PC-3 (cell line): ENCODE measurements at regions not wholly inside any gene's neighbourhood (a gene's known extent, or its start where the extent isn't known, plus 50 kb on each side); places are given as distances from the start of the nearest gene placed in this dataset.

Experiments
- ATAC-seq: fragments of 200-7000 bp; cut with Tn5 transposase; 2 replicates; pipeline ENCODE4 v1.9.1; 2020; ENCODE audit warnings: mild to moderate bottlenecking, moderate library complexity
- BruUV-seq: library from RNA; stranded (reverse); fragments of 400-500 nt; replicated peaks from 2 replicates; lab custom pipeline; 2021; lab: Mats Ljungman, UMichigan
- CTCF ChIA-PET: fragments of 300-600 bp; sonication (Branson Sonifier 250); formaldehyde crosslinking; loops from one replicate; lab custom pipeline; 2022; ENCODE audit warnings: antibody characterized with exemption; lab: Charles Lee
- POLR2A ChIA-PET: fragments of 300-600 bp; sonication (Branson Sonifier 250); formaldehyde crosslinking; loops from one replicate; lab custom pipeline; 2022; ENCODE audit warnings: antibody characterized with exemption; ENCODE audit not compliant: unreplicated experiment; lab: Charles Lee
- DNase-seq: peaks from one replicate; pipeline ENCODE4 v3.0.0-alpha.2; 2015
- H2AFZ ChIP-seq: fragments of 300-600 bp; sonication (generic); 2 replicates; pipeline ENCODE4 v1.6.0; 2016; ENCODE audit warnings: antibody characterized with exemption, low read length
- H3F3A ChIP-seq: fragments of 300-600 bp; sonication (generic); one replicate; pipeline ENCODE4 v1.6.0; 2017; ENCODE audit warnings: antibody characterized with exemption, low read length, control low read depth, mild to moderate bottlenecking; ENCODE audit not compliant: unreplicated experiment
- H3K27ac ChIP-seq: fragments of 300-600 bp; sonication (generic); 2 replicates; pipeline ENCODE4 v1.5.1; 2016; ENCODE audit warnings: mild to moderate bottlenecking, low read length
- H3K27me3 ChIP-seq: fragments of 300-600 bp; sonication (generic); 2 replicates; pipeline ENCODE4 v1.6.1; 2016; ENCODE audit warnings: low read length, mixed read lengths
- H3K36me3 ChIP-seq: fragments of 300-600 bp; sonication (generic); 2 replicates; pipeline ENCODE4 v1.6.1; 2016; ENCODE audit warnings: low read depth, mixed run types, low read length, mixed read lengths
- H3K4me1 ChIP-seq: fragments of 300-600 bp; sonication (generic); 2 replicates; pipeline ENCODE4 v1.5.1; 2016; ENCODE audit warnings: low read length; ENCODE audit not compliant: insufficient read depth
- H3K4me2 ChIP-seq: fragments of 300-600 bp; sonication (generic); 2 replicates; pipeline ENCODE4 v1.6.0; 2016; ENCODE audit warnings: low read length
- H3K4me3 ChIP-seq: fragments of 300-600 bp; sonication (generic); 2 replicates; pipeline ENCODE4 v1.5.1; 2016; ENCODE audit warnings: mild to moderate bottlenecking, low read length, mixed read lengths
- H3K79me2 ChIP-seq: fragments of 300-600 bp; sonication (generic); 2 replicates; pipeline ENCODE4 v1.6.1; 2017; ENCODE audit warnings: low read length, mixed read lengths
- H3K9ac ChIP-seq: fragments of 300-600 bp; sonication (generic); 2 replicates; pipeline ENCODE4 v1.6.0; 2016; ENCODE audit warnings: mild to moderate bottlenecking, low read length
- H3K9me2 ChIP-seq: fragments of 300-600 bp; sonication (generic); replicated peaks from 2 replicates; pipeline ENCODE4 v1.6.1; 2016; ENCODE audit warnings: mixed run types, low read length, mixed read lengths
- H3K9me3 ChIP-seq: fragments of 300-600 bp; sonication (generic); 2 replicates; pipeline ENCODE4 v1.6.1; 2016; ENCODE audit warnings: low read length, mixed read lengths
- H4K20me1 ChIP-seq: fragments of 300-600 bp; sonication (generic); 2 replicates; pipeline ENCODE4 v1.6.1; 2016; ENCODE audit warnings: low read length, mixed read lengths
- CTCF ChIP-seq: fragments of 300-600 bp; sonication (generic); conservative IDR thresholded peaks from 2 replicates; pipeline ENCODE4 v1.5.1; 2017; ENCODE audit warnings: antibody characterized with exemption, low read depth, mild to moderate bottlenecking, low read length
- EZH2 ChIP-seq: fragments of 300-600 bp; sonication (generic); IDR thresholded peaks from one replicate; pipeline ENCODE4 v1.6.1; 2017; ENCODE audit warnings: antibody characterized with exemption, mild to moderate bottlenecking, low read length; ENCODE audit not compliant: unreplicated experiment
- EZH2phosphoT487 ChIP-seq: fragments of 300-600 bp; sonication (generic); IDR thresholded peaks from 2 replicates; pipeline ENCODE4 v1.6.1; 2018; ENCODE audit warnings: mild to moderate bottlenecking, antibody characterized with exemption, low read length, borderline replicate concordance
- intact Hi-C: fragments of 100-400 bp; cut with micrococcal nuclease; formaldehyde crosslinking; loops from 2 replicates; pipeline ENCODE4 v1.9.0; 2023

GRCh38 chr7:23892019-23892418, 182.0 kb downstream of the STK31 start:
- Histone ChIP-seq H3K4me3 (no peak overlapping the region), H3K9me3 (no peaks in the 10 kb centered on the region), H3K4me1 (peaks cover 12% of the 10 kb centered on the region), H3K9ac (no peak overlapping the region), H3K36me3 (no peaks in the 10 kb centered on the region), H3F3A (no peaks in the 10 kb centered on the region), H4K20me1 (no peaks in the 10 kb centered on the region), H3K27ac (no peak overlapping the region), H2AFZ (no peak overlapping the region), H3K79me2 (no peaks in the 10 kb centered on the region), H3K4me2 (no peak overlapping the region), H3K9me2 (no peaks in the 10 kb centered on the region), H3K27me3 (no peaks in the 10 kb centered on the region)
- TF ChIP-seq EZH2phosphoT487 = no peak
- BruUV-seq = no TSS peak
- ATAC-seq = no peak
- ChIA-PET POLR2A (no interaction called here), CTCF (no interaction called here)
- no peak for DNase-seq
- intact Hi-C loops = no loop called here

- H3K9me3 ChIP-seq = no peaks in the 10 kb centered on the region
- BruUV-seq = no TSS peak
- no peaks in the 10 kb centered on the region for H3K9me2 ChIP-seq
- no peaks in the 10 kb centered on the region for H4K20me1 ChIP-seq
- peaks cover 13% of the 10 kb centered on the region for H3K4me1 ChIP-seq
- H3K27ac ChIP-seq = no peak overlapping the region
- intact Hi-C loops = no loop called here
- H3K27me3 ChIP-seq = no peaks in the 10 kb centered on the region
- ChIA-PET POLR2A (no interaction called here), CTCF (no interaction called here)
- no peak overlapping the region for H3K4me3 ChIP-seq
- ATAC-seq (no peak), DNase-seq (peak; percentile 21)
- no peaks in the 10 kb centered on the region for H3K79me2 ChIP-seq
- no peak overlapping the region for H3K4me2 ChIP-seq
- H3F3A ChIP-seq = no peaks in the 10 kb centered on the region
- TF ChIP-seq CTCF = no peak
- TF ChIP-seq EZH2 = no peak
- no peak for TF ChIP-seq EZH2phosphoT487
- H2AFZ ChIP-seq = no peak overlapping the region
- H3K36me3 ChIP-seq = no peaks in the 10 kb centered on the region
- H3K9ac ChIP-seq = no peak overlapping the region
Measured at GRCh38 chr7:23893176-23893941, 183.3 kb downstream of the STK31 start.

GRCh38 chr7:23893942-23894891, 184.2 kb downstream of the STK31 start:
- H3K4me2 ChIP-seq = no peak overlapping the region
- intact Hi-C loops = no loop called here
- H3K9ac ChIP-seq = no peak overlapping the region
- DNase-seq (no peak), ATAC-seq (no peak)
- ChIA-PET POLR2A (no interaction called here), CTCF (no interaction called here)
- H3K79me2 ChIP-seq = no peaks in the 10 kb centered on the region
- peaks cover 20% of the 10 kb centered on the region for H3K4me1 ChIP-seq
- no peaks in the 10 kb centered on the region for H4K20me1 ChIP-seq
- BruUV-seq = no TSS peak
- H3F3A ChIP-seq = no peaks in the 10 kb centered on the region
- H3K36me3 ChIP-seq = no peaks in the 10 kb centered on the region
- H3K27me3 ChIP-seq = no peaks in the 10 kb centered on the region
- TF ChIP-seq EZH2phosphoT487 = no peak
- no peak for TF ChIP-seq CTCF
- no peak for TF ChIP-seq EZH2
- H3K4me3 ChIP-seq = no peak overlapping the region
- H3K9me3 ChIP-seq = no peaks in the 10 kb centered on the region
- no peaks in the 10 kb centered on the region for H3K9me2 ChIP-seq
- H3K27ac ChIP-seq = no peak overlapping the region
- H2AFZ ChIP-seq = no peak overlapping the region
